IMR-90 (cell line): ENCODE measurements at regions not wholly inside any gene's neighbourhood (a gene's known extent, or its start where the extent isn't known, plus 50 kb on each side); places are given as distances from the start of the nearest gene placed in this dataset.

Source experiments
- ATAC-seq: fragments of 200-7000 bp; cut with Tn5 transposase; 2 replicates; pipeline ENCODE4 v1.9.1; 2020; ENCODE audit warnings: low read depth, mild to moderate bottlenecking, moderate library complexity
- BruUV-seq: library from RNA; stranded (reverse); fragments of 400-500 nt; replicated peaks from 2 replicates; lab custom pipeline; 2021; lab: Mats Ljungman, UMichigan
- CTCF ChIA-PET: fragments of 300-600 bp; formaldehyde crosslinking; extraction: SDS; loops from one replicate; lab custom pipeline; 2021; ENCODE audit warnings: antibody characterized with exemption; lab: Yijun Ruan, JAX
- POLR2A ChIA-PET: fragments of 300-600 bp; sonication (Branson Sonifier 250); formaldehyde crosslinking; loops from one replicate; lab custom pipeline; 2022; ENCODE audit warnings: antibody characterized with exemption; ENCODE audit not compliant: unreplicated experiment; lab: Charles Lee
- DNase-seq: peaks from one replicate; pipeline ENCODE4 v3.0.0; 2013
- H2AFZ ChIP-seq: replicated peaks from 2 replicates; pipeline ENCODE3; 2013; ENCODE audit warnings: low read length, mild to moderate bottlenecking; ENCODE audit not compliant: poor library complexity
- H2AK5ac ChIP-seq: 2 replicates; pipeline ENCODE4 v1.6.1; 2013; ENCODE audit warnings: low read depth, low read length, inconsistent platforms
- H2AK9ac ChIP-seq: replicated peaks from 2 replicates; pipeline ENCODE3; 2013; ENCODE audit warnings: mild to moderate bottlenecking, low read depth, low read length, moderate library complexity; ENCODE audit not compliant: poor library complexity
- H2BK120ac ChIP-seq: 2 replicates; pipeline ENCODE4 v1.6.1; 2013; ENCODE audit warnings: low read depth, low read length, inconsistent platforms
- H2BK15ac ChIP-seq: 3 replicates; pipeline ENCODE4 v1.6.1; 2013; ENCODE audit warnings: low read depth, low read length, inconsistent platforms
- H2BK20ac ChIP-seq: 2 replicates; pipeline ENCODE4 v1.6.1; 2013; ENCODE audit warnings: low read depth, mild to moderate bottlenecking, inconsistent platforms, low read length, moderate library complexity
- H2BK5ac ChIP-seq: 2 replicates; pipeline ENCODE4 v1.6.1; 2013; ENCODE audit warnings: mild to moderate bottlenecking, low read depth, low read length, inconsistent platforms; ENCODE audit not compliant: poor library complexity, severe bottlenecking
- H3K14ac ChIP-seq: replicated peaks from 2 replicates; pipeline ENCODE4 v1.6.1; 2013; ENCODE audit warnings: low read depth, low read length, inconsistent platforms
- H3K18ac ChIP-seq: 2 replicates; pipeline ENCODE4 v1.6.1; 2013; ENCODE audit warnings: low read depth, low read length, control low read depth
- H3K23ac ChIP-seq: 2 replicates; pipeline ENCODE4 v1.6.1; 2013; ENCODE audit warnings: low read depth, low read length, inconsistent platforms
- H3K27ac ChIP-seq: 2 replicates; pipeline ENCODE4 v1.5.1; 2013; ENCODE audit warnings: mild to moderate bottlenecking, control low read depth, low read length; ENCODE audit not compliant: insufficient read depth
- H3K27me3 ChIP-seq: 2 replicates; pipeline ENCODE4 v1.6.1; 2013; ENCODE audit warnings: low read length; ENCODE audit not compliant: control insufficient read depth, insufficient read depth
- H3K36me3 ChIP-seq: 2 replicates; pipeline ENCODE4 v1.6.1; 2013; ENCODE audit warnings: low read length, mixed read lengths; ENCODE audit not compliant: control insufficient read depth, insufficient read depth
- H3K4ac ChIP-seq: 2 replicates; pipeline ENCODE4 v1.6.1; 2013; ENCODE audit warnings: low read depth, low read length, inconsistent platforms
- H3K4me1 ChIP-seq: 2 replicates; pipeline ENCODE4 v1.6.1; 2013; ENCODE audit warnings: low read length, mixed read lengths; ENCODE audit not compliant: control insufficient read depth, insufficient read depth
- H3K4me2 ChIP-seq: 2 replicates; pipeline ENCODE4 v1.6.1; 2013; ENCODE audit warnings: low read depth, mild to moderate bottlenecking, control low read depth, low read length, moderate library complexity
- H3K4me3 ChIP-seq: 2 replicates; pipeline ENCODE4 v1.5.1; 2013; ENCODE audit warnings: low read depth, mild to moderate bottlenecking, control low read depth, low read length, moderate library complexity; ENCODE audit not compliant: insufficient read depth
- H3K56ac ChIP-seq: 2 replicates; pipeline ENCODE4 v1.6.1; 2013; ENCODE audit warnings: low read length, inconsistent platforms; ENCODE audit not compliant: insufficient read depth; ENCODE audit errors: extremely low read depth
- H3K79me1 ChIP-seq, 2 experiments: 2 replicates each; pipeline ENCODE4 v1.6.1; 2013; ENCODE audit warnings: low read length in 2 of 2, inconsistent platforms in 1 of 2, low read depth in 1 of 2
- H3K9ac ChIP-seq: 2 replicates; pipeline ENCODE4 v1.6.1; 2013; ENCODE audit warnings: low read depth, low read length, control low read depth
- H3K9me1 ChIP-seq: 2 replicates; pipeline ENCODE4 v1.6.1; 2013; ENCODE audit warnings: low read length, inconsistent platforms; ENCODE audit not compliant: insufficient read depth
- H3K9me3 ChIP-seq: 2 replicates; pipeline ENCODE4 v1.6.1; 2013; ENCODE audit warnings: low read length; ENCODE audit not compliant: control insufficient read depth, insufficient read depth
- H4K20me1 ChIP-seq: 2 replicates; pipeline ENCODE4 v1.6.1; 2013; ENCODE audit warnings: low read length, inconsistent platforms; ENCODE audit not compliant: insufficient read depth
- H4K5ac ChIP-seq: 2 replicates; pipeline ENCODE4 v1.6.1; 2013; ENCODE audit warnings: mild to moderate bottlenecking, low read depth, low read length, control low read depth
- H4K8ac ChIP-seq, 2 experiments: 2 replicates each; pipeline ENCODE4 v1.6.1; 2013; ENCODE audit warnings: low read depth in 2 of 2, low read length in 2 of 2, control low read depth in 1 of 2, inconsistent platforms in 1 of 2
- H4K91ac ChIP-seq: 2 replicates; pipeline ENCODE4 v1.6.1; 2013; ENCODE audit warnings: low read depth, low read length, inconsistent platforms; ENCODE audit not compliant: insufficient read depth
- CHD1 ChIP-seq: IDR thresholded peaks from 2 replicates; pipeline ENCODE4 v1.6.1; 2012; ENCODE audit warnings: low read depth, low read length, improper control_type of control experiment
- FOS ChIP-seq: fragments of 150-350 bp; IDR thresholded peaks from 2 replicates; pipeline ENCODE4 v1.6.1; 2016; ENCODE audit warnings: low read depth, low read length
- MAZ ChIP-seq: IDR thresholded peaks from 2 replicates; pipeline ENCODE4 v1.6.1; 2012; ENCODE audit warnings: low read depth, mild to moderate bottlenecking, low read length, improper control_type of control experiment, moderate library complexity, borderline replicate concordance
- MXI1 ChIP-seq: IDR thresholded peaks from 2 replicates; pipeline ENCODE4 v1.6.1; 2012; ENCODE audit warnings: low read depth, mild to moderate bottlenecking, low read length, moderate library complexity, borderline replicate concordance
- NFE2L2 ChIP-seq: fragments of 150-350 bp; IDR thresholded peaks from 2 replicates; pipeline ENCODE4 v1.6.1; 2016; ENCODE audit warnings: low read depth, mild to moderate bottlenecking, low read length
- POLR2A ChIP-seq: IDR thresholded peaks from 2 replicates; pipeline ENCODE4 v1.6.1; 2012; ENCODE audit warnings: mild to moderate bottlenecking, low read depth, low read length
- RCOR1 ChIP-seq: IDR thresholded peaks from 2 replicates; pipeline ENCODE4 v1.6.1; 2012; ENCODE audit warnings: mild to moderate bottlenecking, low read length, improper control_type of control experiment; ENCODE audit not compliant: insufficient replicate concordance
- RFX5 ChIP-seq: IDR thresholded peaks from 2 replicates; pipeline ENCODE4 v1.8.0; 2012; ENCODE audit warnings: low read depth, mild to moderate bottlenecking, low read length, moderate library complexity
- WGBS, 2 experiments: methylation state at CpG; one replicate each; pipeline versions ENCODE4 v1.1.5 to v1.1.7; 2013; ENCODE audit warnings: missing lambda C conversion rate in 2 of 2; ENCODE audit not compliant: insufficient read length in 1 of 2; ENCODE audit errors: extremely low coverage in 2 of 2; 5-methylcytosine and 5-hydroxymethylcytosine counted together
- dilution Hi-C: fragments of 300-500 bp; cut with HindIII; formaldehyde crosslinking; loops from one replicate; pipeline ENCODE4 v1.14.3; 2018; ENCODE audit warnings: low sequenced_read_pairs; ENCODE audit not compliant: unreplicated experiment
- in situ Hi-C: fragments of 300-500 bp; cut with MboI; formaldehyde crosslinking; loops from 3 replicates; pipeline ENCODE4 v1.14.3; 2019; ENCODE audit warnings: low sequenced_read_pairs, inconsistent platforms, mixed read lengths
- intact Hi-C: fragments of 100-400 bp; cut with micrococcal nuclease; formaldehyde crosslinking; loops from 2 replicates; pipeline ENCODE4 v1.10.0; 2022
- TF ChIP-seq, protein P1 (sequence below): fragments of 150-350 bp; IDR thresholded peaks from 2 replicates; pipeline ENCODE4 v1.6.1; 2017; ENCODE audit warnings: mild to moderate bottlenecking, antibody characterized with exemption, low read length, low read depth
- TF ChIP-seq, protein P2 (sequence below): conservative IDR thresholded peaks from 2 replicates; pipeline ENCODE4 v1.5.1; 2012; ENCODE audit warnings: mild to moderate bottlenecking, low read depth, low read length, improper control_type of control experiment

DNA sequence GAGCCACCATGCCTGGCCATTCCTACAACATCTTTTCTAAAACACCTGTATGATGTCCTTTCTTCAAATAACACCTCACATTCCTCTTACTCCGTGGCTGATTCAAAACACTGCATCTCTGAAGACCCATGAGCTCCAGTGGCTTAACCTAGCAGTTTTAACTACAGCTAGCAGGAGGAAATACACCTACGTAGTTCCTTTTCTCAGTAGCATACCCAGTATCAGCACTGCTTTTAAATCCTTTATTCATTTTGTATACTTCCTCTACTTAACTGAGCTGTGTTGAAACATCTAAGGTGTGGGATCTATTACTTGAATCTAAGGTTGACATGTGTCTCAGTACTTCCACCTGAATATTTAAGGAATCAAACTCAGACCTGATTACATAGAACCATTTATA, 113.6 kb upstream of the CCDC28A start:
- dilution Hi-C loops (no loop called here), intact Hi-C loops (no loop called here)
- 82% methylated on average over 1 of the region's 2 CpGs; no CpG with 5 or more reads in 1 of the 2 experiments for WGBS, 2 experiments

More for the DNA sequence above, 113.6 kb upstream of the CCDC28A start:
- Histone ChIP-seq H3K56ac (no peak overlapping the region), H3K4me3 (no peak overlapping the region), H3K79me1 (peaks cover 26 to 48% of the 10 kb centered on the region in 2 experiments), H2BK20ac (no peak overlapping the region), H3K9me3 (no peaks in the 10 kb centered on the region), H3K23ac (no peak overlapping the region), H2BK120ac (no peak overlapping the region), H4K8ac (no peak overlapping the region), H3K4me2 (no peak overlapping the region), H3K18ac (no peak overlapping the region), H3K4me1 (no peaks in the 10 kb centered on the region), H2AK5ac (no peak overlapping the region), H4K5ac (no peak overlapping the region), H3K14ac (no peak overlapping the region), H3K4ac (no peak overlapping the region), H3K27me3 (no peaks in the 10 kb centered on the region), H2AK9ac (no peak overlapping the region), H3K36me3 (no peaks in the 10 kb centered on the region), H3K9ac (no peak overlapping the region), H2AFZ (no peak overlapping the region), H4K91ac (no peak overlapping the region), H2BK15ac (no peak overlapping the region; the same call in 2 of the 3 replicates), H4K20me1 (no peaks in the 10 kb centered on the region), H3K27ac (no peak overlapping the region), H3K9me1 (peaks cover 4% of the 10 kb centered on the region; the same call in 1 of the 2 replicates), H2BK5ac (no peak overlapping the region)
- CTCF ChIA-PET = no interaction called here
- in situ Hi-C loops = no loop called here
- no peak for DNase-seq
- ATAC-seq = no peak
- TF ChIP-seq FOS (no peak), CHD1 (no peak), RCOR1 (no peak), MXI1 (no peak), MAZ (no peak), NFE2L2 (no peak), POLR2A (no peak), RFX5 (no peak)
- TF ChIP-seq, protein P1, sequence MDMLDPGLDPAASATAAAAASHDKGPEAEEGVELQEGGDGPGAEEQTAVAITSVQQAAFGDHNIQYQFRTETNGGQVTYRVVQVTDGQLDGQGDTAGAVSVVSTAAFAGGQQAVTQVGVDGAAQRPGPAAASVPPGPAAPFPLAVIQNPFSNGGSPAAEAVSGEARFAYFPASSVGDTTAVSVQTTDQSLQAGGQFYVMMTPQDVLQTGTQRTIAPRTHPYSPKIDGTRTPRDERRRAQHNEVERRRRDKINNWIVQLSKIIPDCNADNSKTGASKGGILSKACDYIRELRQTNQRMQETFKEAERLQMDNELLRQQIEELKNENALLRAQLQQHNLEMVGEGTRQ = no peak
- TF ChIP-seq, protein P2, sequence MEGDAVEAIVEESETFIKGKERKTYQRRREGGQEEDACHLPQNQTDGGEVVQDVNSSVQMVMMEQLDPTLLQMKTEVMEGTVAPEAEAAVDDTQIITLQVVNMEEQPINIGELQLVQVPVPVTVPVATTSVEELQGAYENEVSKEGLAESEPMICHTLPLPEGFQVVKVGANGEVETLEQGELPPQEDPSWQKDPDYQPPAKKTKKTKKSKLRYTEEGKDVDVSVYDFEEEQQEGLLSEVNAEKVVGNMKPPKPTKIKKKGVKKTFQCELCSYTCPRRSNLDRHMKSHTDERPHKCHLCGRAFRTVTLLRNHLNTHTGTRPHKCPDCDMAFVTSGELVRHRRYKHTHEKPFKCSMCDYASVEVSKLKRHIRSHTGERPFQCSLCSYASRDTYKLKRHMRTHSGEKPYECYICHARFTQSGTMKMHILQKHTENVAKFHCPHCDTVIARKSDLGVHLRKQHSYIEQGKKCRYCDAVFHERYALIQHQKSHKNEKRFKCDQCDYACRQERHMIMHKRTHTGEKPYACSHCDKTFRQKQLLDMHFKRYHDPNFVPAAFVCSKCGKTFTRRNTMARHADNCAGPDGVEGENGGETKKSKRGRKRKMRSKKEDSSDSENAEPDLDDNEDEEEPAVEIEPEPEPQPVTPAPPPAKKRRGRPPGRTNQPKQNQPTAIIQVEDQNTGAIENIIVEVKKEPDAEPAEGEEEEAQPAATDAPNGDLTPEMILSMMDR = no peak
- POLR2A ChIA-PET = no interaction called here
- no TSS peak for BruUV-seq
